Nephron progenitor cell (in vitro differentiated cells): ENCODE measurements at regions not wholly inside any gene's neighbourhood (a gene's known extent, or its start where the extent isn't known, plus 50 kb on each side); places are given as distances from the start of the nearest gene placed in this dataset.
"Not testable (repeated sequence)": the region's sequence is repeated elsewhere in the genome, so short reads cannot be mapped to it uniquely, and the experiment has no call there.

ENCODE experiments used
- DNase-seq: peaks from one replicate; pipeline ENCODE4 v3.0.0; 2021
- H3K27ac Mint-ChIP-seq: 2 replicates; pipeline ENCODE4 v1.8.0; 2021; ENCODE audit warnings: mild to moderate bottlenecking, moderate library complexity, mixed read lengths
- H3K27me3 Mint-ChIP-seq: 2 replicates; pipeline ENCODE4 v1.8.0; 2021; ENCODE audit warnings: mild to moderate bottlenecking, low read depth, mixed read lengths; ENCODE audit not compliant: poor library complexity
- H3K36me3 Mint-ChIP-seq: 2 replicates; pipeline ENCODE4 v1.8.0; 2021; ENCODE audit warnings: low read depth, mixed read lengths
- H3K4me1 Mint-ChIP-seq: 2 replicates; pipeline ENCODE4 v1.8.0; 2021; ENCODE audit warnings: mixed read lengths
- H3K4me3 Mint-ChIP-seq: 2 replicates; pipeline ENCODE4 v1.8.0; 2021; ENCODE audit warnings: mild to moderate bottlenecking, moderate library complexity, mixed read lengths
- H3K9me3 Mint-ChIP-seq: 2 replicates; pipeline ENCODE4 v1.8.0; 2021; ENCODE audit warnings: mild to moderate bottlenecking, moderate library complexity, mixed read lengths
- CTCF ChIP-seq: fragments of 200-600 bp; sonication (generic); IDR thresholded peaks from 2 replicates; pipeline ENCODE4 v1.5.0; 2021; ENCODE audit warnings: antibody characterized with exemption

- peaks cover 6% of the 10 kb centered on the region for H3K4me1 Mint-ChIP-seq
- DNase-seq, result no peak
These were observed 584.9 kb upstream of the PBX1 start for GRCh38 chr1:163974120-163974519.

GRCh38 chr1:163980394-163980793 lies 578.6 kb upstream of the PBX1 start:
- no peak overlapping the region for H3K27ac Mint-ChIP-seq
- no peaks in the 10 kb centered on the region for H3K36me3 Mint-ChIP-seq
- no peak overlapping the region for H3K4me3 Mint-ChIP-seq
- no peak for DNase-seq
- no peaks in the 10 kb centered on the region for H3K9me3 Mint-ChIP-seq
- H3K27me3 Mint-ChIP-seq, result no peaks in the 10 kb centered on the region
- no peak for TF ChIP-seq CTCF
- H3K4me1 Mint-ChIP-seq, result no peaks in the 10 kb centered on the region

More at GRCh38 chr1:163974120-163974519, 584.9 kb upstream of the PBX1 start:
- peaks cover 3% of the 10 kb centered on the region for H3K27me3 Mint-ChIP-seq
- TF ChIP-seq CTCF, result no peak
- H3K4me3 Mint-ChIP-seq, result no peak overlapping the region
- H3K9me3 Mint-ChIP-seq, result no peaks in the 10 kb centered on the region
- H3K27ac Mint-ChIP-seq, result no peak overlapping the region
- no peaks in the 10 kb centered on the region for H3K36me3 Mint-ChIP-seq

GRCh38 chr1:163981500-163982030 lies 577.4 kb upstream of the PBX1 start:
- no peak for TF ChIP-seq CTCF
- H3K9me3 Mint-ChIP-seq, result no peaks in the 10 kb centered on the region
- H3K36me3 Mint-ChIP-seq, result no peaks in the 10 kb centered on the region
- H3K27ac Mint-ChIP-seq, result no peak overlapping the region
- no peak for DNase-seq
- H3K4me1 Mint-ChIP-seq, result no peaks in the 10 kb centered on the region
- no peaks in the 10 kb centered on the region for H3K27me3 Mint-ChIP-seq
- H3K4me3 Mint-ChIP-seq, result no peak overlapping the region

GRCh38 chr1:163983097-163983496 lies 575.9 kb upstream of the PBX1 start:
- no peak for DNase-seq
- Mint-ChIP-seq H3K36me3 (no peaks in the 10 kb centered on the region), H3K4me3 (no peak overlapping the region)

GRCh38 chr1:163985700-163986099 lies 573.3 kb upstream of the PBX1 start:
- peaks cover under 1% of the 10 kb centered on the region for H3K27me3 Mint-ChIP-seq
- no peak for TF ChIP-seq CTCF
- no peaks in the 10 kb centered on the region for H3K36me3 Mint-ChIP-seq
- DNase-seq, result no peak
- H3K9me3 Mint-ChIP-seq, result peaks cover under 1% of the 10 kb centered on the region
- H3K4me3 Mint-ChIP-seq, result no peak overlapping the region
- H3K4me1 Mint-ChIP-seq, result no peaks in the 10 kb centered on the region
- no peak overlapping the region for H3K27ac Mint-ChIP-seq

More at GRCh38 chr1:163983097-163983496, 575.9 kb upstream of the PBX1 start:
- no peaks in the 10 kb centered on the region for H3K4me1 Mint-ChIP-seq
- H3K9me3 Mint-ChIP-seq, result no peaks in the 10 kb centered on the region
- H3K27ac Mint-ChIP-seq, result no peak overlapping the region
- TF ChIP-seq CTCF, result no peak
- H3K27me3 Mint-ChIP-seq, result no peaks in the 10 kb centered on the region

- no peak for TF ChIP-seq CTCF
- DNase-seq, result no peak
- Mint-ChIP-seq H3K36me3 (no peaks in the 10 kb centered on the region), H3K4me1 (no peaks in the 10 kb centered on the region), H3K4me3 (no peak overlapping the region), H3K9me3 (peaks cover 53% of the 10 kb centered on the region), H3K27ac (no peak overlapping the region), H3K27me3 (no peaks in the 10 kb centered on the region)
These were observed 559.9 kb upstream of the PBX1 start for GRCh38 chr1:163999131-163999530.

GRCh38 chr1:164006186-164006585 lies 552.8 kb upstream of the PBX1 start:
- H3K9me3 Mint-ChIP-seq, result peaks cover 32% of the 10 kb centered on the region
- not testable (repeated sequence) for H3K36me3 Mint-ChIP-seq, H3K4me3 Mint-ChIP-seq, H3K27me3 Mint-ChIP-seq, DNase-seq, H3K27ac Mint-ChIP-seq, H3K4me1 Mint-ChIP-seq
